Activated T-helper 2 cell treated with anti-CD3 and anti-CD28 coated beads, Interferon-gamma antibody, Interleukin-2, Interleukin-4, amounts not matched to agents 10 μg/mL and 5 μg/mL and 100 μg/mL, durations not matched to agents 14 hours and 24 hours and 36 hours (primary cell): ENCODE measurements at regions not wholly inside any gene's neighbourhood (a gene's known extent, or its start where the extent isn't known, plus 50 kb on each side); places are given as distances from the start of the nearest gene placed in this dataset.

ENCODE experiments used
- DNase-seq: peaks from one replicate; pipeline ENCODE4 v3.0.0; 2021; ENCODE audit warnings: low spot score
- H3K27ac Mint-ChIP-seq: one replicate; pipeline ENCODE4 v1.8.0; 2021; ENCODE audit warnings: mixed read lengths
- H3K27me3 Mint-ChIP-seq: one replicate; pipeline ENCODE4 v1.8.0; 2021; ENCODE audit warnings: low read depth, mixed read lengths
- H3K36me3 Mint-ChIP-seq: one replicate; pipeline ENCODE4 v1.8.0; 2021; ENCODE audit warnings: low read depth, mixed read lengths
- H3K4me1 Mint-ChIP-seq: one replicate; pipeline ENCODE4 v1.8.0; 2021; ENCODE audit warnings: low read depth, mixed read lengths
- H3K4me3 Mint-ChIP-seq: one replicate; pipeline ENCODE4 v1.8.0; 2021; ENCODE audit warnings: low read depth, mild to moderate bottlenecking, moderate library complexity, mixed read lengths
- H3K9me3 Mint-ChIP-seq: one replicate; pipeline ENCODE4 v1.8.0; 2021; ENCODE audit warnings: mixed read lengths
- intact Hi-C: fragments of 100-400 bp; cut with micrococcal nuclease; formaldehyde crosslinking; loops from one replicate; pipeline ENCODE4 v1.15.1; 2023

GRCh38 chr9:20291201-20291600, 331.1 kb downstream of the MLLT3 start:
- Mint-ChIP-seq H3K4me1 (peaks cover 1% of the 10 kb centered on the region), H3K36me3 (no peaks in the 10 kb centered on the region), H3K27ac (no peak overlapping the region), H3K9me3 (peaks cover 12% of the 10 kb centered on the region), H3K4me3 (no peak overlapping the region), H3K27me3 (no peaks in the 10 kb centered on the region)
- no peak for DNase-seq
- intact Hi-C loops, result no loop called here

DNA sequence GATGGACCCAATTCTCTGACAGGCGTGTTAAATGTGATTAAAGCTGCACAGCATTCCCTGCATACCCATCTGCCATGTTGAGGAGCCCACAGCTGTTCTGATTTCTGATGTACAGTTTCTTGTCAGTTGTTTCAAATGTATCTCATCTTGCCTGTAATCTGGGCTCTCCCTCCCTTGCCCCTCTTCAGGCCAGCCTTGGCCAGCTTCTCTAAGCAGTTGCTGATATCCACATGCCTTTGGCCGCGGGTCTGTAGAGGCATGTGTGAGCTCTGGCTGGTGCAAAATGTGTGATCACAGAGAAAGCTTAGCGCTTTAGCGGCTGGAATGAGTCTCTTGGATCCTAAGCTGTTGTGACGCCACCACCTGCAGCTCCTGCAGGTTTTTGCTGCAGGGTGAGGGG, 332.0 kb downstream of the MLLT3 start:
- intact Hi-C loops, result no loop called here
- Mint-ChIP-seq H3K27ac (no peak overlapping the region), H3K4me1 (peaks cover 1% of the 10 kb centered on the region), H3K36me3 (no peaks in the 10 kb centered on the region), H3K27me3 (no peaks in the 10 kb centered on the region), H3K9me3 (peaks cover 12% of the 10 kb centered on the region), H3K4me3 (no peak overlapping the region)
- DNase-seq, result no peak

DNA sequence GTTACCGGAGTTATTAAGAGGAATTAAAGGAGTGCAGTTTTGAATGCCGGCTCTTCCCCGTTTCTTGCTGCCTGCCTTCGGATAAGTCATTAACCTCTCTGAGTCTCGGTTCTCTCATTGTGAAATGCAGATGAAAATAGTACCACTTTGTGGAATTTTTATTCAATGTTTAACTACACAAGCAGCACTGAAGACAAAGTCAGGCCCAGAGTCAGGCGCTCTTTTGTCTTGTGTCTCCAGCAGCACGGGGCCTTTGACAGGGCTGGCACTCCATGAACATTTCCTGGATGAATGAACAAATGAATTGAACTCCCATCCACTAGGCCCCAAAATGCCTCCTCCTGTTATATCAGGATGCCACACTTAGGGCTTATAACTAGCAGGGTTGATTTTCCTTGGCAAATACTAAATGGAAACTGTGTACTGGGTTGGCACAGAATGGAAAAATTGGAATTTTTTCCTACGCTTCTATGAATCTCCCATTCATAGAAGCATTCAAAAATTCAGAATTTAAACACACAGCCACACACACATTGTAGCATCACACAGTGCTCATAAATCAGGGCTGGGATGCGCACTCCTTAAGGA, 332.8 kb downstream of the MLLT3 start:
- Mint-ChIP-seq H3K4me3 (no peak overlapping the region), H3K27me3 (no peaks in the 10 kb centered on the region), H3K9me3 (peaks cover 12% of the 10 kb centered on the region), H3K27ac (no peak overlapping the region), H3K4me1 (peaks cover 1% of the 10 kb centered on the region), H3K36me3 (no peaks in the 10 kb centered on the region)
- intact Hi-C loops, result no loop called here
- DNase-seq, result no peak

DNA sequence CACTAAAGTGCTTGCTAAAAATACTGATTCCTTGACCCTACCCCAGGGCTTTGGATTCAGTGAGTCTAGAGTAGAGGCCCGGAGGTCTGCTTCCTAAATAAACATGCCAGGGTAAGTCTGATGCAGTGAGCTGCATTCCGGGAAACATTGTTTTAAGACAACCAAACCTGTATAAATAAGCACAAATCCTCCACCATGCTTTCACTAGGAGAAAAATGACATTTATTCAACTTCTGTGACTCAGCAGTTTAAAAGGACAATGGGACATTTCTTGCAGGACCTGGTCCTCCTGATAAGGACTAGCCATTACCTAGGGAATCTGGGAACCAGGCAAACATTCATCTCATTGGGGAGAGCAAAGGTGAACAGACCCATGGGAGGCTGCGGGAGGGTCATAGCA, 335.3 kb downstream of the MLLT3 start:
- Mint-ChIP-seq H3K4me3 (no peak overlapping the region), H3K27me3 (no peaks in the 10 kb centered on the region), H3K27ac (no peak overlapping the region), H3K36me3 (no peaks in the 10 kb centered on the region), H3K4me1 (peaks cover 1% of the 10 kb centered on the region), H3K9me3 (peaks cover 12% of the 10 kb centered on the region)
- intact Hi-C loops, result no loop called here
- no peak for DNase-seq

GRCh38 chr9:20286154-20286700, 336.1 kb downstream of the MLLT3 start:
- peaks cover 8% of the 10 kb centered on the region for H3K9me3 Mint-ChIP-seq
- intact Hi-C loops, result no loop called here
- no peaks in the 10 kb centered on the region for H3K27me3 Mint-ChIP-seq
- no peaks in the 10 kb centered on the region for H3K36me3 Mint-ChIP-seq
- H3K4me3 Mint-ChIP-seq, result no peak overlapping the region
- peaks cover 1% of the 10 kb centered on the region for H3K4me1 Mint-ChIP-seq
- no peak overlapping the region for H3K27ac Mint-ChIP-seq
- no peak for DNase-seq

DNA sequence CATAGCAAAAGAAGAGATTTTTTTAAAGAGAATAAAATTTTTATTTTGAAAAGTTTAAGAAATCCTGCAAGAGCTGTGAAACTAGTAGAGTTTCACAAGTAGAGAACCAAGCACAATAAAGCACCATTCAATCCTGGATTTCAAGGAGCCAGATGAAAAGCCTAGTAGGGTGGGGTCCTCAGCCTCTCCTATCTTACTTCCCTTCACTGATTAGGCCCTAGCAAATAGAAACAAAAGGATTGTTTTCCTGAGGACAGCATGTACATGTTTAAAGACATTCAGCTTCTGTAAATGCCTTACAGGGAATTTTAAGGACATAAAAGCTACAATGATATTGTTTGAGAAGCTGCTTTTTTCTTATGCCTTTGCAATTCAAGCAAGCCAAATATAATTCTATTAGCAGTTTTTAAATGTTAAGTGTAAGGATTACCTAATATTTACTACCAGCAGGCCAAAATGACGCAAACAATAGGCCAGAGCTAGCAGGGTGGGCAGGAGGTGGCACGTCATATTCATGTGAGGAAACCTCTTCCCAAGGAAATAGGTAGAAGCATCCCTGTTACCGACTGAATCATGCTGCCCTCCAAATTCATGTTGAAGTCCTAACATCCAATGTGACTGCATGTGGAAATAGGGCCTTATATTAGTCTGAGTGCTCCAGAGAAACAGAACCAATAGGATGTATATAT, 337.6 kb downstream of the MLLT3 start:
- peaks cover 3% of the 10 kb centered on the region for H3K4me1 Mint-ChIP-seq
- H3K9me3 Mint-ChIP-seq, result peaks cover 8% of the 10 kb centered on the region
- H3K36me3 Mint-ChIP-seq, result no peaks in the 10 kb centered on the region
- intact Hi-C loops, result no loop called here
- DNase-seq, result no peak
- H3K27ac Mint-ChIP-seq, result no peak overlapping the region
- no peaks in the 10 kb centered on the region for H3K27me3 Mint-ChIP-seq
- no peak overlapping the region for H3K4me3 Mint-ChIP-seq

DNA sequence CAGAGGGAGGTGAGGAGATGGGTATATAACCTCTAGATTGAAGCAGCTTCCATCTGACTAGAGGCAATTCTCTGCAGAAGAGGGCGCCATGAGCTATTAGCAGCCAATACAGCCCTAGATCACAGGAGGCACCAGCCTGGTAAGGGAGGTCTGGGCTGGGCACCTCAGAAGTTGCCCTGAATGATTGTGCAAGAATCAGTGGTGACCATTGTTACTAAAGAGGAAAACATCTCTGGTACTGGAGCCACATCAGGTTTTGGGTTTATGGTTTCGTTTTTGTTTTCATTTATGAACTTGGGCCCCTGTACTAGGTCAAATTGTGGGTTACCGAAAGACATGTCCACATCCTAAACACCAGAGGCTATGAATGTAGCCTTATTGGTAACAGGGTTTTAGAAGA, 342.0 kb downstream of the MLLT3 start:
- Mint-ChIP-seq H3K36me3 (no peaks in the 10 kb centered on the region), H3K4me3 (no peak overlapping the region), H3K27ac (no peak overlapping the region), H3K4me1 (peaks cover 2% of the 10 kb centered on the region), H3K27me3 (no peaks in the 10 kb centered on the region), H3K9me3 (peaks cover 18% of the 10 kb centered on the region)
- intact Hi-C loops, result no loop called here
- no peak for DNase-seq

DNA sequence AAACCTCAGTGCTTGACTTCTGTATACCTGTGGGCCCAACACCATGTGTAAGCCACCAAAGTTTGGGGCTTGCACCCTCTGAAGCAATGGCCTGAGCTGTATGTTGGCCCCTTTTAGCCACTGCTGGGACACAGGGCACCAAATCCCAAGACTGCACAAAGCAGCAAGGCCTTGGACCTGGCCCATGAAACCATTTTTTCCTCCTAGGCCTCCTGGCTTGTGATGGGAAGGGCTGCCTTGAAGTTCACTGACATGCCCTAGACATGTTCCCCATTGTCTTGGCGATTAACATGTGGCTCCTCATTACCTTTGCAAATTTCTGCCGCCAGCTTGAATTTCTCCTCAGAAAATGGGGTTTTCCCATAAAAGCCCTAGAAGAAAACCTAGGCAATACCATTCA, 345.5 kb downstream of the MLLT3 start:
- Mint-ChIP-seq H3K9me3 (peaks cover 23% of the 10 kb centered on the region), H3K4me3 (no peak overlapping the region), H3K27ac (no peak overlapping the region), H3K36me3 (no peaks in the 10 kb centered on the region), H3K4me1 (peaks cover 2% of the 10 kb centered on the region), H3K27me3 (no peaks in the 10 kb centered on the region)
- DNase-seq, result no peak
- intact Hi-C loops, result no loop called here

- intact Hi-C loops, result no loop called here
- Mint-ChIP-seq H3K27ac (no peak overlapping the region), H3K27me3 (peaks cover 5% of the 10 kb centered on the region), H3K4me1 (peaks cover 5% of the 10 kb centered on the region), H3K9me3 (peaks cover 13% of the 10 kb centered on the region), H3K36me3 (no peaks in the 10 kb centered on the region), H3K4me3 (no peak overlapping the region)
- no peak for DNase-seq
Measured at GRCh38 chr9:20271723-20272122, 350.6 kb downstream of the MLLT3 start.

DNA sequence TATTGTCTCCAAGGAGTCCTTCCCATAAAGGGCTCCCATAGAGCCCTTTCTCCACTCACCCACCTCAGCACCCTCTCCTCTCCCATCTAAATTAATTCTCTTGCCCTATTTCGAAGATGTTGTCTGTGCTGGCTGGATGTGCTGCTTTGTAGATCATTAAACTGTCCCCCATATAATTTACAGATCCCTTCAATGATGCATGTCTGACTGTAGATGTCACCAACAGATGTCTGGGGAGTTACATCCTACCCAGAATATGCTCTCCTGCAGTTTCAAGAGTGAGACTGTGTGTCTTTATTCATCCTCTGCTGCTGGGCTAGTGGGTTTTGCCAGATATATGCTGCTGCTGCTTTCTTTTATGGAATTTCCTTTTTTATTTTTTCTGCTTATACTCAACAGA, 351.2 kb downstream of the MLLT3 start:
- DNase-seq, result no peak

DNA sequence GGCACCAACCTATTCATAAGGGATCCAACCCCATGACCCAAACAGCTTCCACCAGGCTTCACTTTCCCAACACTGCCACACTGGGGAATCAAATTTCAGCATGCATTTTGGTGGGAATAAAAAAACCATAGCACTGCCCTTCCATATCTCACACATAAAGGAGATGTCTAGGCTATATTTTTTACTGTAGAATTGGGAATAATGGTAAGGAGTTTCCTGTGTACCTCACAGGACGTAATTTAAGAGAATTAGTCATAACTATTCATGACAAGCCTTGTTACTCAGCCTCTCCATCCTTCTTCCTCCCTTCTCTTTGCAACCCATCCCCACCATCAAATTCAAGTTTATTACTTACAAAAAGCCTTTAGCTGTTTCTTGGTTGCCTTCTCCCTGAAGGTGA, 352.1 kb downstream of the MLLT3 start:
- no peaks in the 10 kb centered on the region for H3K36me3 Mint-ChIP-seq
- intact Hi-C loops, result no loop called here
- peaks cover 5% of the 10 kb centered on the region for H3K27me3 Mint-ChIP-seq
- DNase-seq, result no peak
- H3K9me3 Mint-ChIP-seq, result peaks cover 12% of the 10 kb centered on the region
- H3K4me3 Mint-ChIP-seq, result no peak overlapping the region
- H3K4me1 Mint-ChIP-seq, result peaks cover 5% of the 10 kb centered on the region
- no peak overlapping the region for H3K27ac Mint-ChIP-seq

More for the DNA sequence above, 351.2 kb downstream of the MLLT3 start:
- peaks cover 18% of the 10 kb centered on the region for H3K9me3 Mint-ChIP-seq
- no peaks in the 10 kb centered on the region for H3K36me3 Mint-ChIP-seq
- H3K27me3 Mint-ChIP-seq, result peaks cover 5% of the 10 kb centered on the region
- H3K4me3 Mint-ChIP-seq, result no peak overlapping the region
- intact Hi-C loops, result no loop called here
- no peak overlapping the region for H3K27ac Mint-ChIP-seq
- peaks cover 5% of the 10 kb centered on the region for H3K4me1 Mint-ChIP-seq

- Mint-ChIP-seq H3K36me3 (no peaks in the 10 kb centered on the region), H3K4me1 (peaks cover 5% of the 10 kb centered on the region), H3K9me3 (peaks cover 8% of the 10 kb centered on the region), H3K27me3 (peaks cover 5% of the 10 kb centered on the region), H3K4me3 (no peak overlapping the region), H3K27ac (no peak overlapping the region)
- intact Hi-C loops, result no loop called here
- no peak for DNase-seq
Measured at GRCh38 chr9:20269620-20270019, 352.7 kb downstream of the MLLT3 start.

DNA sequence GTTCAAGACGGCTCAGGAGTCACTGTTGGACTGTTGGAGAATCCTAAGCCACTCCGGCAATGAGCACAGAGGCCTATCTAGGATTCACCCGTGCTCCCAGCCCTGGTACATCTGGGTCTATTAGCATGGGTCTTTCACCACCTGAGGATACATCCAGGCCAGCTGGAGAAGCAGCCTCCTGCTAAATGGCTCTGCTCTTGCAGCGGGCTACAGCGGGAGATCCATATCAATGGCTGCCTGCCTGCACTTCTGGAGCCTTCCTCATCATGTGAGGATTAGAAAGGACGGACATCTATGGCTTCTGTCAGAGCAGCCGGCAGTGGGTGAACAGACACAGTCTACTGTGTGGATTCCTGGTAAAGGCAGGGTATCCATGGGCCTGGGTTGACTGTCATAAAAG, 357.4 kb downstream of the MLLT3 start:
- H3K27ac Mint-ChIP-seq, result no peak overlapping the region
- peaks cover 8% of the 10 kb centered on the region for H3K9me3 Mint-ChIP-seq
- no peaks in the 10 kb centered on the region for H3K27me3 Mint-ChIP-seq
- H3K4me3 Mint-ChIP-seq, result no peak overlapping the region
- H3K4me1 Mint-ChIP-seq, result no peaks in the 10 kb centered on the region
- DNase-seq, result no peak
- intact Hi-C loops, result no loop called here
- no peaks in the 10 kb centered on the region for H3K36me3 Mint-ChIP-seq
